IMR-90 (cell line): ENCODE measurements at regions not wholly inside any gene's neighbourhood (a gene's known extent, or its start where the extent isn't known, plus 50 kb on each side); places are given as distances from the start of the nearest gene placed in this dataset.
A peak's percentile ranks its signal among the peaks of the same experiment; 100 is the strongest.

Experiments
- ATAC-seq: fragments of 200-7000 bp; cut with Tn5 transposase; 2 replicates; pipeline ENCODE4 v1.9.1; 2020; ENCODE audit warnings: low read depth, mild to moderate bottlenecking, moderate library complexity
- BruUV-seq: library from RNA; stranded (reverse); fragments of 400-500 nt; replicated peaks from 2 replicates; lab custom pipeline; 2021; lab: Mats Ljungman, UMichigan
- CTCF ChIA-PET: fragments of 300-600 bp; formaldehyde crosslinking; extraction: SDS; loops from one replicate; lab custom pipeline; 2021; ENCODE audit warnings: antibody characterized with exemption; lab: Yijun Ruan, JAX
- POLR2A ChIA-PET: fragments of 300-600 bp; sonication (Branson Sonifier 250); formaldehyde crosslinking; loops from one replicate; lab custom pipeline; 2022; ENCODE audit warnings: antibody characterized with exemption; ENCODE audit not compliant: unreplicated experiment; lab: Charles Lee
- DNase-seq: peaks from one replicate; pipeline ENCODE4 v3.0.0; 2013
- H2AFZ ChIP-seq: replicated peaks from 2 replicates; pipeline ENCODE3; 2013; ENCODE audit warnings: low read length, mild to moderate bottlenecking; ENCODE audit not compliant: poor library complexity
- H2AK5ac ChIP-seq: 2 replicates; pipeline ENCODE4 v1.6.1; 2013; ENCODE audit warnings: low read depth, low read length, inconsistent platforms
- H2AK9ac ChIP-seq: replicated peaks from 2 replicates; pipeline ENCODE3; 2013; ENCODE audit warnings: mild to moderate bottlenecking, low read depth, low read length, moderate library complexity; ENCODE audit not compliant: poor library complexity
- H2BK120ac ChIP-seq: 2 replicates; pipeline ENCODE4 v1.6.1; 2013; ENCODE audit warnings: low read depth, low read length, inconsistent platforms
- H2BK15ac ChIP-seq: 3 replicates; pipeline ENCODE4 v1.6.1; 2013; ENCODE audit warnings: low read depth, low read length, inconsistent platforms
- H2BK20ac ChIP-seq: 2 replicates; pipeline ENCODE4 v1.6.1; 2013; ENCODE audit warnings: low read depth, mild to moderate bottlenecking, inconsistent platforms, low read length, moderate library complexity
- H2BK5ac ChIP-seq: 2 replicates; pipeline ENCODE4 v1.6.1; 2013; ENCODE audit warnings: mild to moderate bottlenecking, low read depth, low read length, inconsistent platforms; ENCODE audit not compliant: poor library complexity, severe bottlenecking
- H3K14ac ChIP-seq: replicated peaks from 2 replicates; pipeline ENCODE4 v1.6.1; 2013; ENCODE audit warnings: low read depth, low read length, inconsistent platforms
- H3K18ac ChIP-seq: 2 replicates; pipeline ENCODE4 v1.6.1; 2013; ENCODE audit warnings: low read depth, low read length, control low read depth
- H3K23ac ChIP-seq: 2 replicates; pipeline ENCODE4 v1.6.1; 2013; ENCODE audit warnings: low read depth, low read length, inconsistent platforms
- H3K27ac ChIP-seq: 2 replicates; pipeline ENCODE4 v1.5.1; 2013; ENCODE audit warnings: mild to moderate bottlenecking, control low read depth, low read length; ENCODE audit not compliant: insufficient read depth
- H3K27me3 ChIP-seq: 2 replicates; pipeline ENCODE4 v1.6.1; 2013; ENCODE audit warnings: low read length; ENCODE audit not compliant: control insufficient read depth, insufficient read depth
- H3K36me3 ChIP-seq: 2 replicates; pipeline ENCODE4 v1.6.1; 2013; ENCODE audit warnings: low read length, mixed read lengths; ENCODE audit not compliant: control insufficient read depth, insufficient read depth
- H3K4ac ChIP-seq: 2 replicates; pipeline ENCODE4 v1.6.1; 2013; ENCODE audit warnings: low read depth, low read length, inconsistent platforms
- H3K4me1 ChIP-seq: 2 replicates; pipeline ENCODE4 v1.6.1; 2013; ENCODE audit warnings: low read length, mixed read lengths; ENCODE audit not compliant: control insufficient read depth, insufficient read depth
- H3K4me2 ChIP-seq: 2 replicates; pipeline ENCODE4 v1.6.1; 2013; ENCODE audit warnings: low read depth, mild to moderate bottlenecking, control low read depth, low read length, moderate library complexity
- H3K4me3 ChIP-seq: 2 replicates; pipeline ENCODE4 v1.5.1; 2013; ENCODE audit warnings: low read depth, mild to moderate bottlenecking, control low read depth, low read length, moderate library complexity; ENCODE audit not compliant: insufficient read depth
- H3K56ac ChIP-seq: 2 replicates; pipeline ENCODE4 v1.6.1; 2013; ENCODE audit warnings: low read length, inconsistent platforms; ENCODE audit not compliant: insufficient read depth; ENCODE audit errors: extremely low read depth
- H3K79me1 ChIP-seq, 2 experiments: 2 replicates each; pipeline ENCODE4 v1.6.1; 2013; ENCODE audit warnings: low read length in 2 of 2, inconsistent platforms in 1 of 2, low read depth in 1 of 2
- H3K9ac ChIP-seq: 2 replicates; pipeline ENCODE4 v1.6.1; 2013; ENCODE audit warnings: low read depth, low read length, control low read depth
- H3K9me1 ChIP-seq: 2 replicates; pipeline ENCODE4 v1.6.1; 2013; ENCODE audit warnings: low read length, inconsistent platforms; ENCODE audit not compliant: insufficient read depth
- H3K9me3 ChIP-seq: 2 replicates; pipeline ENCODE4 v1.6.1; 2013; ENCODE audit warnings: low read length; ENCODE audit not compliant: control insufficient read depth, insufficient read depth
- H4K20me1 ChIP-seq: 2 replicates; pipeline ENCODE4 v1.6.1; 2013; ENCODE audit warnings: low read length, inconsistent platforms; ENCODE audit not compliant: insufficient read depth
- H4K5ac ChIP-seq: 2 replicates; pipeline ENCODE4 v1.6.1; 2013; ENCODE audit warnings: mild to moderate bottlenecking, low read depth, low read length, control low read depth
- H4K8ac ChIP-seq, 2 experiments: 2 replicates each; pipeline ENCODE4 v1.6.1; 2013; ENCODE audit warnings: low read depth in 2 of 2, low read length in 2 of 2, control low read depth in 1 of 2, inconsistent platforms in 1 of 2
- H4K91ac ChIP-seq: 2 replicates; pipeline ENCODE4 v1.6.1; 2013; ENCODE audit warnings: low read depth, low read length, inconsistent platforms; ENCODE audit not compliant: insufficient read depth
- CEBPB ChIP-seq: IDR thresholded peaks from 2 replicates; pipeline ENCODE4 v1.6.1; 2012; ENCODE audit warnings: low read depth, low read length, improper control_type of control experiment
- CHD1 ChIP-seq: IDR thresholded peaks from 2 replicates; pipeline ENCODE4 v1.6.1; 2012; ENCODE audit warnings: low read depth, low read length, improper control_type of control experiment
- CTCF ChIP-seq: conservative IDR thresholded peaks from 2 replicates; pipeline ENCODE4 v1.5.1; 2012; ENCODE audit warnings: mild to moderate bottlenecking, low read depth, low read length, improper control_type of control experiment
- ELK1 ChIP-seq: fragments of 150-350 bp; IDR thresholded peaks from 2 replicates; pipeline ENCODE4 v1.6.1; 2016; ENCODE audit warnings: low read depth, mild to moderate bottlenecking, low read length, moderate library complexity, borderline replicate concordance
- NFE2L2 ChIP-seq: fragments of 150-350 bp; IDR thresholded peaks from 2 replicates; pipeline ENCODE4 v1.6.1; 2016; ENCODE audit warnings: low read depth, mild to moderate bottlenecking, low read length
- RFX5 ChIP-seq: IDR thresholded peaks from 2 replicates; pipeline ENCODE4 v1.8.0; 2012; ENCODE audit warnings: low read depth, mild to moderate bottlenecking, low read length, moderate library complexity
- SMC3 ChIP-seq: fragments of 150-350 bp; IDR thresholded peaks from 2 replicates; pipeline ENCODE4 v1.6.1; 2016; ENCODE audit warnings: low read depth, mild to moderate bottlenecking, antibody characterized with exemption, low read length, moderate library complexity
- WGBS, 2 experiments: methylation state at CpG; one replicate each; pipeline versions ENCODE4 v1.1.5 to v1.1.7; 2013; ENCODE audit warnings: missing lambda C conversion rate in 2 of 2; ENCODE audit not compliant: insufficient read length in 1 of 2; ENCODE audit errors: extremely low coverage in 2 of 2; 5-methylcytosine and 5-hydroxymethylcytosine counted together
- dilution Hi-C: fragments of 300-500 bp; cut with HindIII; formaldehyde crosslinking; loops from one replicate; pipeline ENCODE4 v1.14.3; 2018; ENCODE audit warnings: low sequenced_read_pairs; ENCODE audit not compliant: unreplicated experiment
- in situ Hi-C: fragments of 300-500 bp; cut with MboI; formaldehyde crosslinking; loops from 3 replicates; pipeline ENCODE4 v1.14.3; 2019; ENCODE audit warnings: low sequenced_read_pairs, inconsistent platforms, mixed read lengths
- intact Hi-C: fragments of 100-400 bp; cut with micrococcal nuclease; formaldehyde crosslinking; loops from 2 replicates; pipeline ENCODE4 v1.10.0; 2022

GRCh38 chr12:115500872-115501271, 776.6 kb downstream of the MED13L start:
- H4K91ac ChIP-seq = no peak overlapping the region
- no peak overlapping the region for H3K27ac ChIP-seq
- H4K8ac ChIP-seq = no peak overlapping the region
- H4K20me1 ChIP-seq = no peaks in the 10 kb centered on the region
- H3K18ac ChIP-seq = no peak overlapping the region
- no peak overlapping the region for H2BK20ac ChIP-seq
- H2BK15ac ChIP-seq = no peak overlapping the region
- no peak overlapping the region for H4K5ac ChIP-seq
- ChIA-PET POLR2A (no interaction called here), CTCF (no interaction called here)
- no peaks in the 10 kb centered on the region for H3K27me3 ChIP-seq
- H3K9me1 ChIP-seq = no peaks in the 10 kb centered on the region
- H3K23ac ChIP-seq = no peak overlapping the region
- H3K9ac ChIP-seq = no peak overlapping the region
- H2AFZ ChIP-seq = no peak overlapping the region
- ATAC-seq = no peak
- in situ Hi-C loops (no loop called here), intact Hi-C loops (no loop called here), dilution Hi-C loops (no loop called here)
- H2AK9ac ChIP-seq = no peak overlapping the region
- H3K9me3 ChIP-seq = no peaks in the 10 kb centered on the region
- H3K4me1 ChIP-seq = no peaks in the 10 kb centered on the region
- H3K36me3 ChIP-seq = no peaks in the 10 kb centered on the region
- 88% methylated on average over 1 of the region's 4 CpGs; no CpG with 5 or more reads in 1 of the 2 experiments for WGBS, 2 experiments
- H2AK5ac ChIP-seq = no peak overlapping the region
- no peak overlapping the region for H3K14ac ChIP-seq
- no peak overlapping the region for H2BK5ac ChIP-seq
- H3K4me2 ChIP-seq = no peak overlapping the region
- no peak overlapping the region for H3K4me3 ChIP-seq
- no peak overlapping the region for H3K56ac ChIP-seq
- BruUV-seq = no TSS peak
- H2BK120ac ChIP-seq = no peak overlapping the region
- peak; percentile 15 for DNase-seq
- no peak overlapping the region for H3K4ac ChIP-seq
- TF ChIP-seq CHD1 = no peak
- no peak for TF ChIP-seq NFE2L2
- TF ChIP-seq CEBPB = no peak
- TF ChIP-seq SMC3 = no peak
- TF ChIP-seq RFX5 = no peak
- TF ChIP-seq ELK1 = no peak
- TF ChIP-seq CTCF = no peak
- no peaks in the 10 kb centered on the region for H3K79me1 ChIP-seq
